ENCODE measurements at regions not wholly inside any gene's neighbourhood (a gene's known extent, or its start where the extent isn't known, plus 50 kb on each side); places are given as distances from the start of the nearest gene placed in this dataset.
"Not testable (repeated sequence)": the region's sequence is repeated elsewhere in the genome, so short reads cannot be mapped to it uniquely, and the experiment has no call there.

GRCh38 chr5:42242881-42243485 is 180.3 kb upstream of the GHR start:
- no peak for DNase-seq

GRCh38 chr5:42252306-42252705 is 170.9 kb upstream of the GHR start:
- no peak for DNase-seq

GRCh38 chr5:42259914-42260313 is 163.3 kb upstream of the GHR start:
- DNase-seq = not testable (repeated sequence)

GRCh38 chr5:42267091-42267490 is 156.1 kb upstream of the GHR start:
- no peak for DNase-seq

GRCh38 chr5:42268170-42268569 is 155.1 kb upstream of the GHR start:
- not testable (repeated sequence) for DNase-seq

- DNase-seq = no peak
Measured at GRCh38 chr5:42268630-42269029, 154.6 kb upstream of the GHR start.

GRCh38 chr5:42270771-42271170 is 152.5 kb upstream of the GHR start:
- no peak for DNase-seq

- no peak for DNase-seq
Measured at GRCh38 chr5:42274913-42275312, 148.3 kb upstream of the GHR start.

- DNase-seq = no peak
Measured at GRCh38 chr5:42277293-42277692, 145.9 kb upstream of the GHR start.

GRCh38 chr5:42284584-42284983 is 138.7 kb upstream of the GHR start:
- DNase-seq = no peak

GRCh38 chr5:42285230-42285629 is 138.0 kb upstream of the GHR start:
- DNase-seq = no peak

GRCh38 chr5:42300496-42300895 is 122.7 kb upstream of the GHR start:
- DNase-seq = no peak

- DNase-seq = no peak
Measured at GRCh38 chr5:42301349-42301748, 121.9 kb upstream of the GHR start.

GRCh38 chr5:42302186-42302585 is 121.1 kb upstream of the GHR start:
- DNase-seq = no peak

- no peak for DNase-seq
Measured at GRCh38 chr5:42306287-42306686, 117.0 kb upstream of the GHR start.

- DNase-seq = no peak
Measured at GRCh38 chr5:42309865-42310264, 113.4 kb upstream of the GHR start.

GRCh38 chr5:42315214-42315613 is 108.0 kb upstream of the GHR start:
- DNase-seq = no peak

GRCh38 chr5:42317575-42317974 is 105.7 kb upstream of the GHR start:
- DNase-seq = no peak

- not testable (repeated sequence) for DNase-seq
Measured at GRCh38 chr5:42319546-42319945, 103.7 kb upstream of the GHR start.

- peak; percentile 10 for DNase-seq
Measured at GRCh38 chr5:42321785-42322184, 101.5 kb upstream of the GHR start.

GRCh38 chr5:42337143-42337542 is 86.1 kb upstream of the GHR start:
- no peak for DNase-seq

- DNase-seq = no peak
Measured at GRCh38 chr5:42337607-42338006, 85.6 kb upstream of the GHR start.

GRCh38 chr5:42338136-42338535 is 85.1 kb upstream of the GHR start:
- DNase-seq = no peak

- DNase-seq = no peak
Measured at GRCh38 chr5:42349163-42349562, 74.1 kb upstream of the GHR start.

GRCh38 chr5:42351956-42352355 is 71.3 kb upstream of the GHR start:
- no peak for DNase-seq
